ENCODE measurements at regions not wholly inside any gene's neighbourhood (a gene's known extent, or its start where the extent isn't known, plus 50 kb on each side); places are given as distances from the start of the nearest gene placed in this dataset.
"Not testable (repeated sequence)": the region's sequence is repeated elsewhere in the genome, so short reads cannot be mapped to it uniquely, and the experiment has no call there.

DNA sequence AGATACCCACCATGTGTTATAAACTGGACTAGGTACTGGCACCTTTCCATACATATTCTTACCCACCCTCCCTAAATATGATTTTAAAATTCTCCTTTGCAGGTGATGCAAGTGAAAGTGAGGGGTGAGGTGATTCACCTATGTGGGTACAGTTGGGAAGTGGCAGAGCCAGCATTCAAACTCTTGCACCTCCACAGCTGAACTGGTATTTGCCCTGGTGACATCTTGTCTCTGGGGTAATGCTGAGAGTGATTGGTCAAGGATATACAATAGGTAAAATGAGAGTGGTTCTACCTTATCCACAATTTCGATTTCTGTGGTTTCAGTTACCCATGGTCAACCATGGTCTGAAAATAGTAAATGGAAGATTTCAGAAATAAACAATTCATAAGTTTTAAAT lies 288.2 kb downstream of the MIAT start:
- Histone ChIP-seq H3K27ac (replicated peaks) (no peak overlapping the region), H3K36me3 (no peaks in the 10 kb centered on the region), H3K27me3 (ENCODE audit: low read depth) (no peaks in the 10 kb centered on the region), H3K4me3 (no peak overlapping the region), H3K9me3 (replicated peaks) (no peaks in the 10 kb centered on the region), H3K4me1 (no peaks in the 10 kb centered on the region)
- no peak for DNase-seq
- TF ChIP-seq, protein P1, sequence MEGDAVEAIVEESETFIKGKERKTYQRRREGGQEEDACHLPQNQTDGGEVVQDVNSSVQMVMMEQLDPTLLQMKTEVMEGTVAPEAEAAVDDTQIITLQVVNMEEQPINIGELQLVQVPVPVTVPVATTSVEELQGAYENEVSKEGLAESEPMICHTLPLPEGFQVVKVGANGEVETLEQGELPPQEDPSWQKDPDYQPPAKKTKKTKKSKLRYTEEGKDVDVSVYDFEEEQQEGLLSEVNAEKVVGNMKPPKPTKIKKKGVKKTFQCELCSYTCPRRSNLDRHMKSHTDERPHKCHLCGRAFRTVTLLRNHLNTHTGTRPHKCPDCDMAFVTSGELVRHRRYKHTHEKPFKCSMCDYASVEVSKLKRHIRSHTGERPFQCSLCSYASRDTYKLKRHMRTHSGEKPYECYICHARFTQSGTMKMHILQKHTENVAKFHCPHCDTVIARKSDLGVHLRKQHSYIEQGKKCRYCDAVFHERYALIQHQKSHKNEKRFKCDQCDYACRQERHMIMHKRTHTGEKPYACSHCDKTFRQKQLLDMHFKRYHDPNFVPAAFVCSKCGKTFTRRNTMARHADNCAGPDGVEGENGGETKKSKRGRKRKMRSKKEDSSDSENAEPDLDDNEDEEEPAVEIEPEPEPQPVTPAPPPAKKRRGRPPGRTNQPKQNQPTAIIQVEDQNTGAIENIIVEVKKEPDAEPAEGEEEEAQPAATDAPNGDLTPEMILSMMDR (IDR thresholded peaks at IDR 0.05; ENCODE audit: borderline replicate concordance), result no peak
- intact Hi-C loops (cut with micrococcal nuclease), result no loop called here

DNA sequence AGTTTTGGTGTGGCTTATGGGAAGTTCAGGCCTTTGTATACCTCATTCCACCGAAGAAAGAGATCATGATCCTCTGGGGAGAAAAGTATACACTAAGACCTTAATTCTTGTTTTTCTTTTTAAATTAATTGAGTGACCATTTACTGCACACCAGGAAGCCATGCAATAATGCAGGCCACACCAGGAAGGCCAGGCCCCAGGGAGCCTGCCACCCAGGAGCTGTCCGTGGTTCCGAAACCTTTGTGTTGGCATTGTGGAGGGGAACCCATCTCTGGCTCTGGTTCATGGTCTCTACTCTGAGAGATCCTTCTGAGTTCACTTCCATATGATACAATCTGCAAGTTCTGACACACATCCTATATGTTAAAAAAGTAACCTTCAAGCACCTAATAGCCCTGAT lies 291.8 kb downstream of the MIAT start:
- Histone ChIP-seq H3K27me3 (ENCODE audit: low read depth) (peaks cover 35% of the 10 kb centered on the region), H3K4me1 (no peaks in the 10 kb centered on the region), H3K27ac (replicated peaks) (no peak overlapping the region), H3K4me3 (no peak overlapping the region), H3K9me3 (replicated peaks) (no peaks in the 10 kb centered on the region), H3K36me3 (no peaks in the 10 kb centered on the region)
- no peak for DNase-seq
- TF ChIP-seq, protein P1 (IDR thresholded peaks at IDR 0.05; ENCODE audit: borderline replicate concordance), result no peak
- intact Hi-C loops (cut with micrococcal nuclease), result no loop called here

DNA sequence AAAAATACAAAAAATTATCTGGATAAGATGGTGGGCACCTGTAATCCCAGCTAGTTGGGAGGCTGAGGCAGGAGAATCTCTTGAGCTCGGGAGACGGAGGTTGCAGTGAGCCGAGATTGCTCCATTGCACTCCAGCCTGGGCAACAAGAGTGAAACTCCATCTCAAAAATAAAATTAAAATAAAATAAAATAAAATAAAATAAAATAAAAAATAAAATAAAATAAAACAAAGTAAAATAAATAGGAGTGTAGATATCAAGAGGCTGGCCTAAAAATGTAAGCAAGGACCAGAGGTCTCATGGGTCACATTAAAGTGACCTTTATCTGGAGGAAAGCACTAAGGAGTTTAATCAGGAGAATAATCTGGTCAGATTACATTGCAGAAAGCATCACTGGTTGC lies 293.8 kb downstream of the MIAT start:
- DNase-seq; H3K27ac ChIP-seq (replicated peaks); H3K9me3 ChIP-seq (replicated peaks); H3K36me3 ChIP-seq; H3K4me3 ChIP-seq; intact Hi-C loops (cut with micrococcal nuclease); H3K4me1 ChIP-seq: not testable (repeated sequence)
- peaks cover 54% of the 10 kb centered on the region for H3K27me3 ChIP-seq (ENCODE audit: low read depth)

DNA sequence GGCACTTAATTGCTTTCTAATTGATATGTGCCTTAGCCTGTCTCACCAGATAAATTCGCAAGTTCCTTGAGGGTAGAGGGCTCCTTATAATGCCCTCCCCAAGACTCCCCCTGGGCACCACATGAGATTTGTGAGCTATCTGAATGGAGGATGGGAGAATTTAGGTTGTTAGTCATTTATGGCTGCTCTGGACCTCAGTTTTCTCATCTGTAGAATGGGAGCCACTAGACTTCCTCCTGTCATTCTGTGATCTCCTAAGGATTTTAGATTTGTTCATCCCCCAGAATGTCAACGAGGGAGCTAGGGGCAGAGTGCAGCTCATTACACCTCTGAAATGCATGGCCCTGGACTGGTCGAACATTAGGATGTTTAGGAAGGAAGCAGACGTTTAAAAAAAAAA lies 294.6 kb downstream of the MIAT start:
- no peaks in the 10 kb centered on the region for H3K9me3 ChIP-seq (replicated peaks)
- no peak for DNase-seq
- H3K27ac ChIP-seq (replicated peaks), result no peak overlapping the region
- TF ChIP-seq, protein P1 (IDR thresholded peaks at IDR 0.05; ENCODE audit: borderline replicate concordance), result no peak
- H3K4me1 ChIP-seq, result no peaks in the 10 kb centered on the region
- no peak overlapping the region for H3K4me3 ChIP-seq
- H3K36me3 ChIP-seq, result no peaks in the 10 kb centered on the region
- intact Hi-C loops (cut with micrococcal nuclease), result no loop called here
- H3K27me3 ChIP-seq (ENCODE audit: low read depth), result peaks cover 63% of the 10 kb centered on the region

DNA sequence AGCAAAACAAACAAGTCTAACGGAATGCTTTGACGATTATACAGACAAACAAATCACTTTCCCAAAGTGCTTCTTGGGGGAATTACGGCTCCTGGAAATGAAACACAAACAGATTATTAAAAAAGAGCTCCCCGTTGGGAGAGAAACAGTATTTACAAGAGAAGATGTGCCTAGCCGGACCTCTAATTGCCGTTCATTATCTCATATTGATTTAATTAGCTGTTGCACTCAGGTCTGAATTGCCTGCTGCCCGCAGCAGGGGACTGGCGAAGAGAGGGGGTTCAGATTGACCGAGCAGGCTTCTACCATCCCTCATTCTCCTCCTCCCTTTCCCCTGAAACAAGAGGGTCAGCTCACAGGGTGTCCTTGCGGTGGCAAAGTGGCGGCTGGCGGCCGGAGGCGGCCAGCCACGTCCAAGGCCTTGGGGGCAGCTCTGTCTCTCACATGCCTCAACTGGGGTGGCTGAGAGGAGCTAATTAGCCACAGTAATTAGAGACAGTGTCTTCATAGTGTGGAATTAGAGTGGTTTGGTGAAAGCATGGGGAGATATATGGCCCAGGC lies 295.1 kb downstream of the MIAT start:
- intact Hi-C loops (cut with micrococcal nuclease), result no loop called here
- peaks cover 68% of the 10 kb centered on the region for H3K27me3 ChIP-seq (ENCODE audit: low read depth)

More for the DNA sequence above, 295.1 kb downstream of the MIAT start:
- DNase-seq, result no peak
- TF ChIP-seq, protein P1 (IDR thresholded peaks at IDR 0.05; ENCODE audit: borderline replicate concordance), result no peak
- no peaks in the 10 kb centered on the region for H3K9me3 ChIP-seq (replicated peaks)
- H3K36me3 ChIP-seq, result no peaks in the 10 kb centered on the region
- H3K4me3 ChIP-seq, result no peak overlapping the region
- H3K27ac ChIP-seq (replicated peaks), result no peak overlapping the region
- no peaks in the 10 kb centered on the region for H3K4me1 ChIP-seq

All from left ventricle myocardium inferior (tissue), 1 donor.